ENCODE measurements at regions not wholly inside any gene's neighbourhood (a gene's known extent, or its start where the extent isn't known, plus 50 kb on each side); places are given as distances from the start of the nearest gene placed in this dataset.

GRCh38 chr6:4308364-4308763 lies 173.0 kb upstream of the ECI2 start:
- intact Hi-C loops (cut with DNase I): loop anchor here in 1 of 2 donors (10.0 kb wide), 1 partner anchor 626 kb away; no protein-coding TSS in a partner anchor

GRCh38 chr6:4304927-4305455 lies 169.6 kb upstream of the ECI2 start:
- intact Hi-C loops (cut with DNase I): loop anchor here in 1 of 2 donors (10.0 kb wide), 1 partner anchor 630 kb away; no protein-coding TSS in a partner anchor
- no peak for DNase-seq (ENCODE audit: low spot score)

More at GRCh38 chr6:4308364-4308763, 173.0 kb upstream of the ECI2 start:
- DNase-seq (ENCODE audit: low spot score): no peak

- no peak for DNase-seq (ENCODE audit: low spot score)
- intact Hi-C loops (cut with DNase I): loop anchor here in 1 of 2 donors (10.0 kb wide), 1 partner anchor 631 kb away; no protein-coding TSS in a partner anchor
These were observed 168.3 kb upstream of the ECI2 start for GRCh38 chr6:4303638-4304037.

GRCh38 chr6:4302524-4302923 lies 167.1 kb upstream of the ECI2 start:
- no peak for DNase-seq (ENCODE audit: low spot score)
- intact Hi-C loops (cut with DNase I): loop anchor here in 1 of 2 donors (10.0 kb wide), 1 partner anchor 632 kb away; no protein-coding TSS in a partner anchor

- no peak for DNase-seq (ENCODE audit: low spot score)
- intact Hi-C loops (cut with DNase I): loop anchor here in 1 of 2 donors (10.0 kb wide), 1 partner anchor 633 kb away; no protein-coding TSS in a partner anchor
These were observed 166.5 kb upstream of the ECI2 start for GRCh38 chr6:4301871-4302270.

- intact Hi-C loops (cut with DNase I): loop anchor here in 1 of 2 donors (10.0 kb wide), 1 partner anchor 634 kb away; no protein-coding TSS in a partner anchor
- DNase-seq (ENCODE audit: low spot score): no peak
These were observed 165.5 kb upstream of the ECI2 start for GRCh38 chr6:4300917-4301316.

GRCh38 chr6:4299476-4299875 lies 164.1 kb upstream of the ECI2 start:
- intact Hi-C loops (cut with DNase I): no loop called here
- no peak for DNase-seq (ENCODE audit: low spot score)

- intact Hi-C loops (cut with DNase I): no loop called here
- no peak for DNase-seq (ENCODE audit: low spot score)
These were observed 162.0 kb upstream of the ECI2 start for GRCh38 chr6:4297348-4297747.

GRCh38 chr6:4296552-4296951 lies 161.2 kb upstream of the ECI2 start:
- no peak for DNase-seq (ENCODE audit: low spot score)
- intact Hi-C loops (cut with DNase I): no loop called here

GRCh38 chr6:4295783-4296155 lies 160.4 kb upstream of the ECI2 start:
- DNase-seq (ENCODE audit: low spot score): no peak
- intact Hi-C loops (cut with DNase I): no loop called here

- intact Hi-C loops (cut with DNase I): no loop called here
- no peak for DNase-seq (ENCODE audit: low spot score)
These were observed 159.8 kb upstream of the ECI2 start for GRCh38 chr6:4295058-4295782.

GRCh38 chr6:4294636-4295035 lies 159.3 kb upstream of the ECI2 start:
- intact Hi-C loops (cut with DNase I): no loop called here

GRCh38 chr6:4291453-4292403 lies 156.4 kb upstream of the ECI2 start:
- no peak for DNase-seq (ENCODE audit: low spot score)
- intact Hi-C loops (cut with DNase I): no loop called here

More at GRCh38 chr6:4294636-4295035, 159.3 kb upstream of the ECI2 start:
- DNase-seq (ENCODE audit: low spot score): no peak

GRCh38 chr6:4289770-4290320 lies 154.5 kb upstream of the ECI2 start:
- no peak for DNase-seq (ENCODE audit: low spot score)

GRCh38 chr6:4287811-4288244 lies 152.5 kb upstream of the ECI2 start:
- intact Hi-C loops (cut with DNase I): no loop called here
- no peak for DNase-seq (ENCODE audit: low spot score)

More at GRCh38 chr6:4289770-4290320, 154.5 kb upstream of the ECI2 start:
- intact Hi-C loops (cut with DNase I): no loop called here

GRCh38 chr6:4287372-4287771 lies 152.0 kb upstream of the ECI2 start:
- no peak for DNase-seq (ENCODE audit: low spot score)
- intact Hi-C loops (cut with DNase I): no loop called here

GRCh38 chr6:4282926-4283325 lies 147.6 kb upstream of the ECI2 start:
- no peak for DNase-seq (ENCODE audit: low spot score)
- intact Hi-C loops (cut with DNase I): no loop called here

GRCh38 chr6:4281341-4282293 lies 146.2 kb upstream of the ECI2 start:
- intact Hi-C loops (cut with DNase I): no loop called here
- no peak for DNase-seq (ENCODE audit: low spot score)
